DMS153 (cell line): ENCODE measurements at regions not wholly inside any gene's neighbourhood (a gene's known extent, or its start where the extent isn't known, plus 50 kb on each side); places are given as distances from the start of the nearest gene placed in this dataset.

Experiments used
- DNase-seq: peaks from one replicate; lab custom pipeline; 2025; lab: John Stamatoyannopoulos, UW

DNA sequence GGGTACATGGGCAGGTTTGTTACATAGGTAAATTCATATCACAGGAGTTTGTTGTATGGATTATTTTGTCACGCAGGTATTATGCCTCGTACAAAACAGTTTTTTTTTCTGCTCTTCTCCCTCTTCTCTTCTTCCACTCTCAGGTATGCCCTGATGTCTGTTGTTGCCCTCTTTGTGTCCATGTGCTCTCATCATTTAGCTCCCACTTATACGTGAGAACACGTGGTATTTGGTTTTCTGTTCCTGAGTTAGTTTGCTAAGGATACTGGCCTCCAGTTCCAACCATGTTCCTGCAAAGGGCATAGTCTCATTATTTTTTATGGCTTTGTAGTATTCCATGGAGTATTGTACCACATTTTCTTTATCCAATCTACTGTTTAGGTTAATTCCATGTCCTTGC is 65.7 kb downstream of the UNC5CL start:
- DNase-seq, result no peak

DNA sequence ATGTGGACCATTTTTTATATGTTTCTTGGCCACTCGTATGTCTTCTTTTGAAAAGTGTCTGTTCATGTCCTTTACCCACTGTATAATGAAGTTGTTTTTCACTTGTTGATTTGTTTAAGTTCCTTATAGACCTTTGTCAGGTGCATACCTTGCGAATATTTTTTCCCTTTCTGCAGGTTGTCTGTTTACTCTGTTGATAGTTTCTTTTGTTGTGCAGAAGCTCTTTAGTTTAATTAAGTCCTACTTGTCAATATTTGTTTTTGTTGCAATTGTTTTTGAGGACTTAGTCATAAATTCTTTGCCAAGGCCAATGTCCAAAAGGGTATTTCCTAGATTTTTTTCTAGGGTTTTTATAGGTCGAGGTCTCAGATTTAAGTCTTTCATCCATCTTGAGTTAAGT is 66.2 kb downstream of the UNC5CL start:
- no peak for DNase-seq

DNA sequence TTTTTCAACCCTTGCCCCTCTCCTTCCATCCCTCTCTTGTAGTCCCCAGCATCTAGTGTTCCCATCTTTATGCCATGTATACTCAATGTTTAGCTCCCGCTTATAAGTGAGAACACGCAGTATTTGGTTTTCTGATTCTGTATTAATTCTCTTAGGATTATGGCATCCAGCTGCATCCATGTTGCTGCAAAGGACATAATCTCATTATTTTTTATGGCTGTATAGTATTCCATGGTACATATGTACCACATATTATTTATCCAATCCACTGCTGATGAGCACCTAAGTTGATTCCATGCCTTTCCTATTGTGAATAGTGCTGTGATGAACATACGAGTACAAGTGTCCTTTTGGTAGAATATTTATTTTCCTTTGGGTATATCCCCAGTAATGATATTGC is 66.8 kb downstream of the UNC5CL start:
- DNase-seq, result no peak

DNA sequence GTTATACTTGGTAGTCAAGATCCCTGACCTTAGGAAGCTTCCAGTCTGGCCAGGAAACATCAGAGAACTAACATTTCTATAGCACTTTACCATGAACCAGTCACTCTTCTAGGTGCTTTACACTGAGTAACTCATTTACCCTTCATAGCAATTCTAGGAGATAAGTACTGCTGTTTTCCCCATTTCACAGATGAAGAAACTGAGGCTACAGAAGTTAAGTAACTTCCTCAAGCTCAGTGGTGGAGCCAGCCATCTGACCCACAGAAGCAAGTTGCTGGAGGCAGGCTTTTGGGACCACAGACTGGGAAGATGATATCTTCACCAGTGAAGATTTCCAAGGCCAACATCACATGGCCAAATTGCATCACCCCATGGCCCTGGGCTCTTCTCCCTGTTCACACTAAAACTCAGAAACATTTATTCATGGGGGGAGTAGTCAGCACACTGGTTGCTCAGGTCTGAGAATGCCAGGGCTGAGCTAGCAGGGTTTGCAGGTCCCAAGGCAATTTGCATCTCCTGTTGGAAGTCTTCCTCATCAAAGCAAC is 70.3 kb downstream of the UNC5CL start:
- DNase-seq, result no peak

DNA sequence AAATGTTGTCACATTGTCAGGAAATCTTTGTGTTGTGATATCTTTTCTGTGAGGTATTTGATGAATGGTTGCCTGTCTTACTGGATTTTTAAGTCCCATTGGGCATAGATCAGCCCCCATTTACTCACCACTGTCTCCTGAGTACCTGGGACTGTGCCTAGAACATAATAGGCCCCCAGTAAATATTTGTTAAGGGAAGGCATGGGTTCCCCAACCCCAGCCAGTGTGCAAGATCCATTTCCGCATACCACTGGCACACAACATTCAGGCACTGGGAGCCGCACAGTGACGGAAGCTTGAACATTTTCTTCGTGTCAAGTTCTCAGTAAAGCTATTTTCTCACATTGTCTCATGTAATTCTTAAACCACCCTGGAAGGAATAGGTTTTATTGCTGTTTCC is 72.2 kb downstream of the UNC5CL start:
- DNase-seq, result no peak

DNA sequence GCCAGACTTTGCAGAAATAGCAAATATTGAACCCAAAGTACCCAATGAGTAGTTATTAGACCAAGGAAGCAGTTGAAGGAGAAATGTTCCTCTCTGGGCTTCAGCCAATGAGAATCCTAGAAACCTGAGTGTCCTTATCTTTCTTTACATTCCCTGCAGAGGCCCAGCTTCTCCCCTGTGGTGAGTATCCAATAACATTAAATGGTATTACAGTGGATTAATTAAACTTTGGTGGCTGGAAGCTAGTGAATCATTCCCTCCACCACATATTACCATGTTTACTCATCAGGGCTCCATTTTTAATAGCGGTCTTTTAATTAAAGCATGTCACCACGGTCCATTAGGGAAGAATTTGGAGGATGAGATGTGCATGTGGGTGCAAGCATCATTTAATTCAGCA is 74.0 kb downstream of the UNC5CL start:
- no peak for DNase-seq

DNA sequence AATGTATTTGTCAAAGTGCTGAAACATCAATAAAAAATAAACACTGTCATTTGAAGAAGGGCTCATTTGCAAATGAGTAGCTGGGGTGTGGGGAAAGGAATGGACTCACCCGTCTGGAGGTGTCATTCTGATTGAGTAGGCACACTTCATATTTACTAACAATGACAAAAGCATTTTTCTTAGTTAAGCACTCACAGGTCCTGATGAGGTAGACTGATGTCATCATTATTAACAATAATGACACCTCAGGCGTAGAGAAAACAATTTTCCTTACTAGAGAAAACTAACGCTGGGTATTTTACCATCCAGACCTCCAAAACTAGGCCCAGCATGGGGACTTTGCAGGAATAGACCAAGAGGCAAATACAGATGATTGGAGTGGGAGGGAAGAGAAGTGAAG is 76.0 kb downstream of the UNC5CL start:
- no peak for DNase-seq

DNA sequence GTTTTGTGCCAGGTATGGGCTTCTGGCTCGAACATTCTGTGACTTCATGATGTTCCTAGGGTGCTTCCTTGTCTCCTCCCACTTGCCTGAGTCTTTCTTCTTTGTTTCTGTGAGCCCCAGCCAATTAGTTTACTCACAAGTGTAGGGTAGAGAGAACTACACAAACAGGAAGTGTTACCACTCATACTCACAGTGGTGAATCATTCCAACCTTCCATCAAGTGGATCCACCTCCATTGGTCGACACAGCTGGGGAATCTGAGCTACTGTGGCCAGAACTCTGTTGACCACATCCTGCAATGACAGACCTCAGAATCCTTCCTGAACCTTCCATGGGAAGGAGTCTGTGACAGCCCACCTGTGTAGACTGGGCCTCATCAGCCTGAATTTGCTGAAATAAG is 76.8 kb downstream of the UNC5CL start:
- peak; percentile 60 for DNase-seq

DNA sequence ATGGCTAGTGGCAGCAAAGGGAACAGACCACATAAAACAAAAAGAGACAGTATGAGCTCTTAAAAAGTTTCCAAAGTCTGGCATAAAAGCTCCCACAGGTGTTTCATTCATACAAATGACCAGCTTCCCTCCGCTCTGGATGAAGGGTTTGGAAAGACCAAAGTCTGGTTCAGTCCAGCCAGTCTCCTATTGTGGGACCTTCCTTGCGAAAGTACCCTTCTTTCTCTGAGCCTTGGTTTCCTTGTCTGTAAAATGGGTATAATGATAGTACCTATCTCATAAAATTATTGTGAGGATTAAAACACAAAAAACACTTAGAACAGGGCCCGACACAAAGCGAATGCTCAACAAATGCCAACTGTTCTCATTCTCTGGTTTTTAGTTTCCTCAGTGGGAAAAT is 77.2 kb downstream of the UNC5CL start:
- DNase-seq, result no peak

DNA sequence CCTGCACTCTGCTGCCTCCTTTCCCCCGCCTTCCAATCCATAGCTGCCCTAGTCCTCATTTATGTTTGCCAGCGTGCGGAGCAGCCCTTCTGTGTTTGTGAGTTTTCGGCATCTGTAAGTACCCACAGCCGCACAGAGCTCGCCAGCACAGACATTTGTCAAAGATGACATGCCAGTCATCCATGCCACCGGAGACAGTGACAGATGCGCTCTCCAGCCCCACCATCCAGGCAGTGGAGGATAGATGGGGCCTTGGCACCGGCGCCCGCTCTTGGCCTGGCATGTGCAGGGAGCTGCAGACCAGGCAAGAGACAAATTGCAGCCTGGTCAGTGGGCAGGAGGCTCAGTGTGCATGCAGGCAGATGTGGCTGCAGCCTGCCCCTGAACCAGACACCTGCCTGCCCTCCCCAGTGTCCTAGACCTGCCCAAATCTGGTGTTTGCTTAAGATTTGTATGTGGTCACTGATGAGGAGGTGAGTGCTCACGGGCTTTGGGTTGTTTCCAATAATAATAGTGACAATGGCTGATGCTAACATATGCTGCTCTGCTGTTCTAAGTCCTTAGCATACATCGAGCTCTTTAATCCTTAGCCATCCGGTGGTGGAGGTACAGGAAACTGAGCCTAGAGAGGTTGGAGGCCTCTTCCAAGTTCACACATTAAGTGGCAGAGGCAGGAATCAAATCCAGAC is 78.1 kb downstream of the UNC5CL start:
- peak; percentile 37 for DNase-seq

DNA sequence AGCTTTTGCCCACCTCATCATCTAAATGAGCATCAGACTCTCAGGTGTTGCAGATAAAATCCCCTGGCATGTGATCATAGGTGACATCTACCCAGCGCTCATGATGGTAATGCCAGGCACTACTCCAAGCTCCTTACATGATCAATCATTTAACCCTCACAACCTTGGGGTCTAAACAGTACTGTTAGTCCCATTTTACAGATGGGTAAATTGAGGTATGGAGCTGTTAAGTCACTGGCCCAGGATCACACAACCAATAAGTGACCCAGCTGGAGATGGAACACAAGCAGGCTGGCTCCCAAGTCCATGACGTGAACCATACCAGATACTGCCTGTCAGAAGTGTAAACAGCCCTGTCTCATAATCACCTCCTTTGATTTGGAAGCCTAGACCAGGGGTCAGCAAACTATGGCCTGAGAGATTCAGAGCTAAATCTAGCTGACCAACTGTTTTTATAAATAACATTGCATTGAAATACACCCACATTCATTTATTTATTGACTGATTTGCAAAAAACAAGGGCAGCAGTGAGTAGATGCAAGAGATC is 79.2 kb downstream of the UNC5CL start:
- DNase-seq, result no peak

DNA sequence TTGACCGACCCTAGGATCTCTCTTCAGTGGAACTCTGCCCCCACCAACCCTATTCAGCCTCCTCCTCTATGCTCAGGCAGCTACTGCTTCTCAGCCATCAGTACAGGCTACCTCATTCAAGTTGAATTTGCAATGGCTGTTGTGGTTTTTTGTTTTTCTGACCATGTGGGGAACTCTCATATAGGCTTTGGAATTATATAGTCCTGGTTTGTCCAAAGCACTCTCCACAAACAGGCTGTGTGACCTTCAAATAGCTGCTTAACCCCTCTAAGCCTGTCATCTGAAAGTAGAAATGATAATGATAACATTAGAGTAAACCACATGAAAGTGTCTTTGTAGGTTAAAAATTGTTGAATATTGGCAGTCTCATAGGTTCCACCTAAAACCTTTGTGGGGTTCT is 80.3 kb downstream of the UNC5CL start:
- no peak for DNase-seq

DNA sequence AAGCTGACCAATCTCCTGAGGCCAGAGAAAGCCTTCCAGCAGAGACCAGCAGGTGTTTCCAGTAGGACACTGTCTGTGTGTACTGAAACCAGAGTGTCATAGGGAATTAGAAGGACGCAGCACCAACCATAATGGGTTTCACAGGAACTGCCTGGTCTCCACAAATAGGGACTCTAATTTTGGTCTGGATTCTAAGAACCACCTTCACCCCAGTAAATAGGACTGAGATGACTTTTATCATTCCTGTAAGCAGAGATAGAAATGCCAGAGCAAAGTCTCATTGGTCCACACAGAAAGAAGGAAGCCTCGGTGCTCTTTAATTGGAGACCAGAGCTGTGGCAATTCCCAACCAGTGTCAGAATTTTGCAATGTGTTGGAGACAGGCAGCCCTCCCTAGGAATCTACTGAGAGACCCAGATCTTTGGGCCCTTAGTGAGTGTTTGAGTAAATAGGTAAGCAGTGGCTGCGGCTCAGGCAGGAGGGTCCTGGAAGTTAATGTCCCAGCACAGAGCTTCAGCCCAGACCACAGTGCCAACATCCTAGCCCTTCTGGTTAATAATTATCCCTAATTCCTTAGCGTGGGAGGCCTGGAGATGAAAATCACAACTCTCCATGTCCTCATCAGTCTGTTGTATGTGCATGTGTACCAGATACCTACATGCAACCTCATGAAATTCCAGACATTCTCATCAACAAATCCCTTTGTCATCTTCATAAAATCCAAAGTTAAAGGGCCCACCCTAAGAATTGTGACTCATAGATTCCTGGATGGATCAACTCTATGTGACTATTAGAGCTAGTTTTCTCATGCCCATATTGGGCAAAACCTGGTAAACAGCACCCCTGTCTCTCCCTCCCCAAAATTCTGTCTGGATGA is 81.2 kb downstream of the UNC5CL start:
- DNase-seq, result no peak

DNA sequence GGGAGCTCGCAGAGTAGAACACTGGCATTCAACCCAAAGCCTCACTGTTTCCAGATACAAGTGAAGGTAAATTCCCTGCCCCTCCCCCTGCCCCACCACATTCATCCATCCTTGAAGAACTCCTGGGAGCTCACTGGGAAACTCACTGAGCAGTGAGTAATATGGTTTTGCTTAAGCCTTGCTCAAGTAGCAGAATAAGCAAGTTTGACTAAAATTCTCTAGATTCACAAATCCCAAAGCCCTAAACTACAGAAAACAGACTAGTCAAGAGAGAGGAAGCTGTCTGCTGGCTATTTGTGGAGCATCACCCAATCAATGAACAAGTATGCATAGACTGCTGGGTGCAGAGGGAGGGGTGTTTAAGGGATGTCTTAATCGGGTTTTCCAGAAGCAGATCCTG is 82.1 kb downstream of the UNC5CL start:
- no peak for DNase-seq

DNA sequence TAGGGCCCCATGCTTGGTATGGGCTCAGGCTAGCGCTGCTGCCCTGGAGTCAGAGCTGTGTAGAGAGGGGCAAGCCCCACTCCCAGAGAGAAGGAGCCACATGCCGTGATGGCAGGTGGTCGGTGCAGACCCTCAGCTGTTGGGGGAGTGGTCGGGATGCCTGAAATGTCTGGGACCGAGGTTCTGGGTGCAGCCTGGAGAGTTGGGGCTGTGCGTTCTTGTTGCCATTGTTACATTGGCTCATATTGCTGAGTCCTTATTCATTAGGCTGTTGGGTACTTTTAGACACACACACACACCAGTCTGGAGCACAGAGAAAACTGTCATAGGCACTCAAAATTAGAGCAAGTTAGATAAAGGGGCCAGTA is 83.9 kb downstream of the UNC5CL start:
- DNase-seq, result no peak

DNA sequence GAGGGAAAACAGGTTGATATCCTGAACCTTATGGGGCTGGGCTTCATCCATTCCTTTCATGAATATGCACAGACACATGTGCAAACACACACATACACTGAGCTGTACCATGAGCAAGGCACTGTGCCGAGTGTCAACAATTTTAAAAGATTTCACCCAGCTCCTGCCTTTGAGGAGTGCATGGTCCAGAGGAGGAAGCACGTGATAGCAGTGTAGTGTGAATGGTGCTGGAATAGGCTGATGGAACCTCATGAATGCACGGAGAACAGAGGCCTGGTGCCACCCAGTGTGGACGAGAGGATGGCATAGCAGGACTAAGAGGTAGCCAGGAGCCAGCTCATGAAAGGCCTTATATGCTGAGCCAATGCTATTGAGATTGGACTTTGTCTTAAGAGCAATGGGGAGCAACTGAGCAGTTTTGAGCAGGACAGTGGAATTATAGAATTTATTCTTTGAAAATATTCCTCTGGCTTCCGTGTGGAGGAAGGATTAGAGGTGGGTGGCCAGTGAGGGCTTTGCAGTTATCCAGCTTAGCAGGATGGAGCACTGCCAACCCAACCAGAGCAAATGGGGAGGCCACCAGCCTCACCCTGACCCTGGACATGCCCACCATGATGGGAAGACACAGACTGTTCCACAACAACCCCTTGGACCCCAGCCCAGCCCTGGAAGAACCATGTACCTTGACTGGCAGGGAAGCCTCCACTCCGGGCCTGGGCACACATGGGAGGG is 84.4 kb downstream of the UNC5CL start:
- no peak for DNase-seq

DNA sequence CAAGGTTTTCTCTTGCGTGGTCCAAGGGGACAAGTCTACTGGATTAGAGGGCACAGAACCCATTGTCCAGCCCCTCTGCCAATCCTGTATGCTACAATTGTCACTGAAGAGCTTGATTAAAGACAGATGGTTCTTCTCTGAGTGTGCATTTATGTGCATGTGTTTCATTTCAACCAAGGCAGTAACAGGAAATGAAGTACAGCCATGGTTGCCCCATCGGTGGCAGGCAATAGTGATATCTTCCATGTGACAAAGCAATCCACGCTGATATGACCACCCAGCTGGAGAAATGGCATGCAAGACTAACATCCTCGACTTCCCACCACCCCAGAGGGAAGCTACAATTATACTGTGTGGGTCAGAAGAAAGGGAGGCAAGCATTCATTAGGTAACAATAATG is 85.5 kb downstream of the UNC5CL start:
- no peak for DNase-seq

DNA sequence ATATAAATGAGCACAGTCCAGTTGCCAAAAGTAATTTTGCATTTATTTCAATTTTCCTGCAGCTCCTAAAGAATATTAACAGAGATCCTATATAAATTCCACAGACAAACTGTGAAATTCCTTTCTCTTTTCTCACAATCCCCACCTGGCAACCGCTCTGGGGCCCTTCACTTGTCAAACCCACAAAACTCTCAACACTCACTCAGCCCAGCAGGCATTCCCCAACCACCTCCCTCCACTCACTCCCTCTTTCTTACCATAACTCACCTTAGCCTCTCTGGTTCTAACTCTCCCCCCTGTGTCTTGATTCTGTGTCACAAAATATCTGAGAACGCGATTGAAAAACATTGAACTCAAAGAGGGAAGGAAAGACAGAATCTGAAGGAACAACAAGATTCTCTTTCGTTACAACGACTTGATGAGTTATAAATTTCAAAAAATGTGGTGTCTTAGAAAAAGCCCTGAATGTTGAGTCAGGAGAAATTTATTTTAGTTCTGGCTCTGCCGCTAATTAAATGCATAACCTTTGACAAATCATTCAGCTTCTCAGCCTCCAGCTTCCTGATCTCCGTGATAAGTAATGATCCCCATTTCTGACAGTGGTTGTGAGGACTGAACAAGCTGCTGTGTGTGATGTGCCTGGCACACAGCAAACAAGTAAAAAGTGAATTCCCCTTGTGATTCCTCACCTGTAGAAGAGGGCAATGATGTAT is 87.9 kb downstream of the UNC5CL start:
- DNase-seq, result no peak

DNA sequence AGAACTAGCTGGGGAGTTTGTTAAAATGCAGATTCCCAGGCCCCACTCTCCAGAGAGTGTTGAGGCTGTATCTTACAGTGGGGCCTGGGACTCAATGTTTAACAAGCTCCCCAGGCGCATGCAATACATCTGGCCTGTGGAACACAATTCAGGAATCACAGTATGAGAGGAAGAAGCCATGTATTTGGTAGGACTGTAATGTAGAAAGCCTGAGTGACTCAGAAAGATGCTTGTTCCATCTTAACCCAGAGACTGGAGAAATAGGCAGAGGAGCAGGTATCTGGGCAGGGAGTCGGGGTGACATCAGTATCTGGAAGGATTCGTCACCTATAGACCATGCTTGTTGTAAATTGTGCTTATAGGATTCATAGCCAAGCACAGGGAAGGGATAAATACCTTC is 90.5 kb downstream of the UNC5CL start:
- DNase-seq, result no peak

DNA sequence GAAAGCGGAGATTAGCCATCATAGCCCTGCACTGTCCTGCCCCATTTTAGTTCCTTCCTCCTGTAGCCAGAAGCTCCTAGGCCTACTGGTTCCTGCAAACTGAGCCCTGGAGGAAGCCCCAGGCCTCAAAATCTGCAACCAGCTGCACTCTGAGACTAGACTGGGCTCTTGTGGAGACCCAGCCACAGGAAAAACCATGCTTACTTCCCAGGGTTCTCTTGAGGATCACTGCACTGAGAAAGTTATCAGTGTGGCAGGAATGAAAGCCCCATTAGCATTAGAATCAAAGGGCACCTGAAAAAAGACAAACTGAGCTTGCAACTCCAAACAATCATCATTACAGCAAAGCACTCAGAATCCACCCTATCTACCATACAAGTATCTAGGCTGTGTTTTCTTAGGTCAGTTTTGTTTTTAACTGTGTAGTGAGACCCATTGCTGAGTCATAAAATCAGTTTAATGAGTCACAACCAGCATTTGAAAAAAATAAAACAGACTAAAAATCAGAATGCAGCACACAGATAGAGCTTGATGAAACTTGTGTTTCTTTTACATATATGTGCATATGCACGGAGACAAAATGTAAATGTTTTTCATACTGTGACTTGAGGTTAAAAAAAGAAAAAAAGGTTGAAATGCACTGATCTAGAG is 91.0 kb downstream of the UNC5CL start:
- no peak for DNase-seq

DNA sequence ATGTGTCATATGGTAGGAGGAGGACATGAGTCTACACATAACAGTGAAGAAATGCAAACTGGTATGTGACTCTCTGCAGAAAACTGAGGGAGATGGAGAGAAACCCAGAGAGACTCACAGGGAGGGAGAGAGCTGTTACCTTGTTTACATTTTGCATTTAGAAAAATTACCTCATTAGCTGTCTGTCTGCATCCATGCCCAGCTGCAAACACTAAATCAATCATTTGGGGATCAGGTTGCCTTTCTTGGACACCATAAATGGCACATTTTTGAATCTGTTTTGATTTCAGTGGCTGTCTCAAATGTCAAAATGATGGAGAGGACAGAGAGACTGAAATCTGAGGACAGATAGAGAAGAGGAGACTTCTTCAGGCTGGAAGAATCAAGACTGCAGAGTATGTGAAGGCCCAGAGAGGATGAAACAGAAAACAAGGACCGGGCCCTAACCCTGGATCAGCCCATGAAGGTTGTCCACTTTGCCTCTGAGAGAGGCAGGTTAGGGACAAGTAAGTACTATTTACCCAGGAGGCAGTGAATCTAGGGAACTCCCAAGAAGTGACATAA is 92.2 kb downstream of the UNC5CL start:
- DNase-seq, result no peak
